ES-I3 (cell line): ENCODE measurements at regions not wholly inside any gene's neighbourhood (a gene's known extent, or its start where the extent isn't known, plus 50 kb on each side); places are given as distances from the start of the nearest gene placed in this dataset.

Experiments
- H3K36me3 ChIP-seq: 2 replicates; pipeline ENCODE4 v1.6.1; 2013; ENCODE audit warnings: mild to moderate bottlenecking, low read length, control low read depth, moderate library complexity; ENCODE audit not compliant: insufficient read depth
- H3K4me1 ChIP-seq: 2 replicates; pipeline ENCODE4 v1.6.1; 2013; ENCODE audit warnings: mild to moderate bottlenecking, control low read depth, low read length; ENCODE audit not compliant: insufficient read depth
- H3K9ac ChIP-seq: 2 replicates; pipeline ENCODE4 v1.6.1; 2013; ENCODE audit warnings: low read depth, mild to moderate bottlenecking, low read length, moderate library complexity
- H3K9me3 ChIP-seq: 2 replicates; pipeline ENCODE4 v1.6.1; 2013; ENCODE audit warnings: mild to moderate bottlenecking, low read length, moderate library complexity; ENCODE audit not compliant: control insufficient read depth, insufficient read depth

- H3K9ac ChIP-seq: no peak overlapping the region
- H3K36me3 ChIP-seq: no peaks in the 10 kb centered on the region
- H3K9me3 ChIP-seq: no peaks in the 10 kb centered on the region
- H3K4me1 ChIP-seq: 0 out of 2 replicates have a peak, but pooled peaks cover 2% of the 10 kb centered on the region
These were observed 133.7 kb upstream of the ID2 start for GRCh38 chr2:8548065-8548618.

GRCh38 chr2:8548619-8549150 is 133.2 kb upstream of the ID2 start:
- no peaks in the 10 kb centered on the region for H3K36me3 ChIP-seq

GRCh38 chr2:8549273-8549922 is 132.5 kb upstream of the ID2 start:
- no peak overlapping the region for H3K9ac ChIP-seq
- H3K4me1 ChIP-seq: 0 out of 2 replicates have a peak, but pooled peaks cover 2% of the 10 kb centered on the region
- no peaks in the 10 kb centered on the region for H3K9me3 ChIP-seq
- H3K36me3 ChIP-seq: no peaks in the 10 kb centered on the region

More at GRCh38 chr2:8548619-8549150, 133.2 kb upstream of the ID2 start:
- no peak overlapping the region for H3K9ac ChIP-seq
- 0 out of 2 replicates have a peak, but pooled peaks cover 2% of the 10 kb centered on the region for H3K4me1 ChIP-seq
- no peaks in the 10 kb centered on the region for H3K9me3 ChIP-seq

GRCh38 chr2:8549942-8550341 is 131.9 kb upstream of the ID2 start:
- 0 out of 2 replicates have a peak, but pooled peaks cover 2% of the 10 kb centered on the region for H3K4me1 ChIP-seq
- H3K9ac ChIP-seq: no peak overlapping the region

GRCh38 chr2:8550481-8550880 is 131.4 kb upstream of the ID2 start:
- H3K36me3 ChIP-seq: no peaks in the 10 kb centered on the region
- no peak overlapping the region for H3K9ac ChIP-seq
- H3K4me1 ChIP-seq: 0 out of 2 replicates have a peak, but pooled peaks cover 2% of the 10 kb centered on the region

More at GRCh38 chr2:8549942-8550341, 131.9 kb upstream of the ID2 start:
- Histone ChIP-seq H3K36me3 (no peaks in the 10 kb centered on the region), H3K9me3 (no peaks in the 10 kb centered on the region)

GRCh38 chr2:8550937-8551621 is 130.8 kb upstream of the ID2 start:
- no peak overlapping the region for H3K9ac ChIP-seq
- H3K4me1 ChIP-seq: 0 out of 2 replicates have a peak, but pooled peaks cover 2% of the 10 kb centered on the region
- H3K36me3 ChIP-seq: no peaks in the 10 kb centered on the region
- H3K9me3 ChIP-seq: no peaks in the 10 kb centered on the region; the same call in 1 of the 2 replicates

More at GRCh38 chr2:8550481-8550880, 131.4 kb upstream of the ID2 start:
- no peaks in the 10 kb centered on the region; the same call in 1 of the 2 replicates for H3K9me3 ChIP-seq

GRCh38 chr2:8551622-8552074 is 130.2 kb upstream of the ID2 start:
- H3K36me3 ChIP-seq: no peaks in the 10 kb centered on the region
- H3K9me3 ChIP-seq: no peaks in the 10 kb centered on the region; the same call in 1 of the 2 replicates
- 0 out of 2 replicates have a peak, but pooled peaks cover 2% of the 10 kb centered on the region for H3K4me1 ChIP-seq
- H3K9ac ChIP-seq: no peak overlapping the region

GRCh38 chr2:8552293-8552801 is 129.5 kb upstream of the ID2 start:
- no peak overlapping the region for H3K9ac ChIP-seq
- no peaks in the 10 kb centered on the region for H3K36me3 ChIP-seq
- no peaks in the 10 kb centered on the region; the same call in 1 of the 2 replicates for H3K9me3 ChIP-seq
- 0 out of 2 replicates have a peak, but pooled peaks cover 2% of the 10 kb centered on the region for H3K4me1 ChIP-seq

- no peaks in the 10 kb centered on the region for H3K36me3 ChIP-seq
- H3K4me1 ChIP-seq: 0 out of 2 replicates have a peak, but pooled peaks cover 2% of the 10 kb centered on the region
- no peaks in the 10 kb centered on the region; the same call in 1 of the 2 replicates for H3K9me3 ChIP-seq
- H3K9ac ChIP-seq: no peak overlapping the region
These were observed 128.2 kb upstream of the ID2 start for GRCh38 chr2:8553643-8554042.

- Histone ChIP-seq H3K36me3 (no peaks in the 10 kb centered on the region), H3K9me3 (no peaks in the 10 kb centered on the region; the same call in 1 of the 2 replicates), H3K9ac (no peak overlapping the region), H3K4me1 (0 out of 2 replicates have a peak, but pooled peaks cover 2% of the 10 kb centered on the region)
These were observed 127.5 kb upstream of the ID2 start for GRCh38 chr2:8554296-8554806.

- Histone ChIP-seq H3K36me3 (no peaks in the 10 kb centered on the region), H3K9me3 (no peaks in the 10 kb centered on the region; the same call in 1 of the 2 replicates), H3K9ac (no peak overlapping the region)
These were observed 126.3 kb upstream of the ID2 start for GRCh38 chr2:8555543-8555942.

GRCh38 chr2:8558096-8558495 is 123.8 kb upstream of the ID2 start:
- H3K4me1 ChIP-seq: no peaks in the 10 kb centered on the region
- H3K36me3 ChIP-seq: no peaks in the 10 kb centered on the region
- H3K9ac ChIP-seq: no peak overlapping the region
- H3K9me3 ChIP-seq: no peaks in the 10 kb centered on the region; the same call in 1 of the 2 replicates

More at GRCh38 chr2:8555543-8555942, 126.3 kb upstream of the ID2 start:
- 0 out of 2 replicates have a peak, but pooled peaks cover 2% of the 10 kb centered on the region for H3K4me1 ChIP-seq

GRCh38 chr2:8558956-8559355 is 122.9 kb upstream of the ID2 start:
- H3K36me3 ChIP-seq: no peaks in the 10 kb centered on the region
- no peaks in the 10 kb centered on the region; the same call in 1 of the 2 replicates for H3K9me3 ChIP-seq
- no peak overlapping the region for H3K9ac ChIP-seq
- no peaks in the 10 kb centered on the region for H3K4me1 ChIP-seq

- H3K4me1 ChIP-seq: no peaks in the 10 kb centered on the region
- H3K9me3 ChIP-seq: no peaks in the 10 kb centered on the region; the same call in 1 of the 2 replicates
- no peak overlapping the region for H3K9ac ChIP-seq
- no peaks in the 10 kb centered on the region for H3K36me3 ChIP-seq
These were observed 122.1 kb upstream of the ID2 start for GRCh38 chr2:8559805-8560204.
